SKM-1 (cell line): ENCODE measurements at regions not wholly inside any gene's neighbourhood (a gene's known extent, or its start where the extent isn't known, plus 50 kb on each side); places are given as distances from the start of the nearest gene placed in this dataset.

Source experiments
- DNase-seq: peaks from one replicate; lab custom pipeline; 2025; ENCODE audit not compliant: unreplicated experiment; lab: John Stamatoyannopoulos, UW

DNA sequence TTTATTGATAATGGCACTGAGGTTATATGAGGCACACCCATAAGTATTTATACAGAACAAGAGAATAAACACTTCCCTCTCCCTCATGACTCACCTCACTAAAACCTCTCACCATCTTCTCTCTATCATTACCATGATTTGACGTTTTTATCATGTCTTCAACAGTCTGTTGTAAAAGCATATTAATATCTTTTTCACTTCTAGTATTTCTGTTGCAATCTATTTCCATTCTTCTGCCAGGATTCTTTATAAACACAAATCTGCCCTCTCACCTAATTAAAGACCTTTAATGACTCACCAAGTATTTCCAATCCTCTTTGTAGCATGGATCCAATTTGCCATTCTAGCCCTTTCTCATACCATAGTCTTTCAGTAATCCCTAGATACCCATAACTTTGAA lies 527.7 kb downstream of the SLC16A7 start:
- no peak for DNase-seq

GRCh38 chr12:60137513-60137912 lies 541.7 kb downstream of the SLC16A7 start:
- no peak for DNase-seq

DNA sequence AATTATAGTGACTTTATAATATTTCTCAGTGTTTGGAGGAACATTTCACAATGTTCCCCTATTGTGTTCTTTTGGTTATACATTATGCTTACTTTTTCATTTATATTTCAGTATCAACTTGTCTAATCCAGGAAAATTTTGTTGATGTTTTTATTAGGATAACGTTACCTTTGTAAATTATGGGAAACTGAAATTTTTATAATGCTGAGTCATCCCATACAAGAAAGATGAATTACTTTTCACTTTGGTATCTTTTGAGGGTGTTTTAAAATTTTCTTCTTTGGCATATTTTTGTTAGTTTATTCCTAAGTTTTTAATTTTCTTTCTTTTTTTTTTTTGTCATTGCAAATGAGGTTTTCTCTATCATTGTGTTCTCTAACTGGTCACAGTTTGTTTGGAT lies 542.7 kb downstream of the SLC16A7 start:
- DNase-seq: no peak

DNA sequence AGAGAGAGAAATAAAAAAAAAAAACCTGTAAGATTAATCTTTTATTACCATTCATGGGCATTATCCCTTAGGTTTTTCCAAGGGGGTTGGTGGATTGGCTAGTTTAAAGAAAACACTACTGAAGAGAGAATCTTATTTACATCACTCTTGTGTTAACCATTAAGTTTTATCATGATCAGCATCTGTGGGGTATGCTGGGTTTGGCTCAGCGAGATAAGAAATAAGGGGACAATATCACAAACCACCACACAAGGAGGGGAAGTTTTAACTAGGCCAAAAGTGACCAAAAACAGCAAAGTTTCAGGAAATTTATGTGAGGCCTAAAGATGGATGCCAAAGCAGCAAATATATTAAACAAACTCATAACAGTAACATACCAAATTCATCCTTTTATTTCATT lies 548.6 kb downstream of the SLC16A7 start:
- DNase-seq: no peak

DNA sequence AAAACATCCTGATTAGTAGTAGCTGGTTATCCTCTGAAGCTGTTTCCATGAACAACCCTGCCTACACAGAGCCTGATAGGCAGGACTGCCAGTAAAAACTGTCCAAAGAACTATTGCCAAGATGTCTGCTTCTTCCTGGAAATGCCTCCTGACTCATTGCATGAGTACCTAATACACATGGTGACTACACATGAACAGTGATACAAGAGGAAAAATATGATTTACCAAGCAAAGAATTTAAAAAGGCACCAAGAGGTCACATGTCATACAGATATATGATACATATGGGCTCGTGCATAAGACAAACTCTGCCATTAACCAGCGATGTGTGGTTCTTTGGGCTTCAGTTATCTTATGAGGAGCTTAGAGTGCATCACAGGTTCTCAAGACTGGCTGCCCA lies 552.3 kb downstream of the SLC16A7 start:
- DNase-seq: no peak

GRCh38 chr12:60148831-60149230 lies 553.0 kb downstream of the SLC16A7 start:
- no peak for DNase-seq

DNA sequence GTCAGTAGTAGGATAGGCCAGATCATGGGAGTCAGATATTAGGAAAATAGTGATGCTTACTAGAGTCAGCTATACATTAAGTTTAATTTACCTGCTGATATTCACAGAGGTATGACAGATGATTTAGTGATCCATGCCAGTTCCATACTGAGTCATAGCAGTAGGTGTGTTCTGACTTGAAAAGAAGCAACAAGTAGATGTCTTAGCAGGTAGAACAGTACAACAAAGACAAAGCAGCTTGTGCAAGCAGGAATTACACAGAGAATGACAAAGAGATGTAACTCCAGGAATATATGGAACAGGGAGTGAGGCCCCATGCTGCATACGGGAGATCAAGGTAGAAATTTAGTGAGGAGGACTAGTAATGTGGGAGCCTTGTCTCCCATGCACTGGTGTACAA lies 556.9 kb downstream of the SLC16A7 start:
- DNase-seq: no peak

GRCh38 chr12:60159761-60160160 lies 563.9 kb downstream of the SLC16A7 start:
- DNase-seq: no peak

DNA sequence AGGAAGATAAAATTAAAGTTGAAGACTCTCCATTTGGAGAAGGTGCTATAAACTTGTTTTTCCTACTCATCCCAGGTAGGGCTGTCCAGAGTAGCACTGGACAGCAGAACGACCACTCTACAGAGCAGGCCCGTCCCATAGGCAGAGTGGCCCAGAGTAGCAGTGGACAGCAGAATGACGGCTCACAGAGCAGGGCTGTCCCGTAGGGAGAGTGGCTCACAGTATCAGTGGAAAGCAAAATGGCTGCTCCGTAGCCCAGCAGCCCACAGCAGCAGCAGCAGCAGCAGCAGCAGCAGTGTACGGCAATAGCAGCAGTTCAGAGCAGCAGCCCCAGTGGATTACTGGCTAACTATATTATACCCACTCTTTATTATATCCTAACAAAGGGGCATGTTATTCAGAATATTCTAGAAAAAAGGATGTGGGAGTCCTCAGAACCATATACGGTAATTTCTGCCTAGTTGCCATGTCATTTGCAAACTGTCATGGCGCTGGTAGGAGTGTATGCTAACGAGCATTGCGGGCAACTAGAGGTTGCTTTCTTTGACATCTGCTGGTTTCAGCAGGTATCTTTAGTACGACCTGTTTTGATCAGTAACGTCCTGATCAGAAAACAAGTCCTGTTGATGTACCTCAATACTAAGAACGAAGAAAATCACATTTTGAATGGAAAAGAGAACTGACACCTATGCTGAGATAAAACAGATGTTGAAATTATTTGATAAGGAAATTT lies 567.3 kb downstream of the SLC16A7 start:
- DNase-seq: no peak

DNA sequence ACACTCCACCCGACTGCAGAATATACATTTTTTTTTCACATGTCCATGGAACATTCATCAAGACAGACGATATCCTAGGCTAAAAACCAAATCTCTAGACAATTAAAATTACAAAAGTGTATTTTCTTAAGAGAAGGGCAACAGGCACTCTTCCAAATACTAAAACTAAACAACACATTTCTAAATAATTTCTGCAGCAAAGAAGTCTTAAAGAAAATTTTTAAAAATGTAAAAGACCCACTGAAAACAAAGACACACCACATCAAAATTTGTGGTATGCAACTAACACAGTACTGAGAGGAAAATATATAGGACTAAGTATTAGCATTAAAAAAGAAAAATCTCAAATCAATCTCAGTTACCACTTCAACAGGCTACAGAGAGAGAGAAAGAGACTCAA lies 570.0 kb downstream of the SLC16A7 start:
- DNase-seq: no peak

- no peak for DNase-seq
Measured at GRCh38 chr12:60168441-60168840, 572.6 kb downstream of the SLC16A7 start.

DNA sequence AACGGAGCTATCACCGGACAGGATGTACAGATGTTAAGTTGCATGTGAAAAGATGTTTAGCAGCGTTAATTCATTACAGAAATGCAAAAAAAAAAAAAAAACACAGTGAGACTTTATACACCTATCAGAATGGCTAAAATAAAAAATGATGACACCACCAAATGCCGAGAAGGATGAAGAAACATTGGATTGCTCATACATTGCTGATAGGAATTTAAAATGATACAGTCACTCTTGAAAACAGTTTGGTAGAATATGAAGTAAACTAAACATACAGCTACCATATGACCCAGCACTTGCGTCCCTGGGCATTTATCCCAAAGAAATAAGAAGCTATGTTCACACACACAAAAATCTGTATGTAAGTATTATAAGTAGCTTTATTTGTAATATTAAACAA lies 574.1 kb downstream of the SLC16A7 start:
- no peak for DNase-seq

DNA sequence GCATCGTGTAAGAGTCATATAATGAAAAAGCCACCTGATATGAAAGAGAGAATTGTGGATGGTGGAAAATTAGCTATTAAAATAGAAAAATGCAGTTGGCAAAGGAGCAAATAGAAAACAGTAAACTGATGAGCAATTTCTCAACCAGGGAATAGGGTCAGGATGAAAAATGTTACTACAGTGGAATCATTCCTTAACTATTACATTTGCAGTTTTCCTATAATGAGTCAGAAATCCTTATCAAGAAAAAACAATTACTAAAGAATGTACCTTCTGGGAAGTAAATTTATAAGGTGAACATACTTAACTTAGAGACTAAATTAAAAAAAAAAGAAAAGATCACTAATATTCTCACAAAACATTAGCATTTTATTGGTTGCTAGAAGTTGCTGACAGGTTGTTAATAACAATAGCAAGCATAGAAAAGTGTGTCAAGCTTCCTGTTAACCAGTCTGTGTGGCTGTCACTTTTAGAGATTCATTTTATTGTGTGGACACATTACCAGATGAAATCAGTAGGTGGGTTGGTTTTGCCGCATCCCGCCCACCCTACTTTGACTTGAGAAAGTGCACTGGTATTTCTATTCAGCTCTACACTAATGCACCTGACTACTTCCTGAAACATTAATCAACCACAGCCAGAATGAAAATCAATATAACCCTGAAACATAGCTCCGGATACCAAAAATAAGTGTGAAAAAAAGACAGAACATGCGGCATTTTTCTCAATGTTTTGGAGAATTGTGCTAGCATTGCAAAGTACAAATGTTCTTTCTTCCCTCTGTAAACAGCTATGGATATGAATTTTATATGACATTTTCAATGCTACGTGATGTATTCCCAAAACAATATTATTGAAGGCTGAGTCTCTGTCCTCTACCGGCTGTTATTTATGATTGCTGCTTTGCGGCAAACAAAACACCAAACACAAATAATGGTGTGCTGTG lies 576.7 kb downstream of the SLC16A7 start:
- no peak for DNase-seq

DNA sequence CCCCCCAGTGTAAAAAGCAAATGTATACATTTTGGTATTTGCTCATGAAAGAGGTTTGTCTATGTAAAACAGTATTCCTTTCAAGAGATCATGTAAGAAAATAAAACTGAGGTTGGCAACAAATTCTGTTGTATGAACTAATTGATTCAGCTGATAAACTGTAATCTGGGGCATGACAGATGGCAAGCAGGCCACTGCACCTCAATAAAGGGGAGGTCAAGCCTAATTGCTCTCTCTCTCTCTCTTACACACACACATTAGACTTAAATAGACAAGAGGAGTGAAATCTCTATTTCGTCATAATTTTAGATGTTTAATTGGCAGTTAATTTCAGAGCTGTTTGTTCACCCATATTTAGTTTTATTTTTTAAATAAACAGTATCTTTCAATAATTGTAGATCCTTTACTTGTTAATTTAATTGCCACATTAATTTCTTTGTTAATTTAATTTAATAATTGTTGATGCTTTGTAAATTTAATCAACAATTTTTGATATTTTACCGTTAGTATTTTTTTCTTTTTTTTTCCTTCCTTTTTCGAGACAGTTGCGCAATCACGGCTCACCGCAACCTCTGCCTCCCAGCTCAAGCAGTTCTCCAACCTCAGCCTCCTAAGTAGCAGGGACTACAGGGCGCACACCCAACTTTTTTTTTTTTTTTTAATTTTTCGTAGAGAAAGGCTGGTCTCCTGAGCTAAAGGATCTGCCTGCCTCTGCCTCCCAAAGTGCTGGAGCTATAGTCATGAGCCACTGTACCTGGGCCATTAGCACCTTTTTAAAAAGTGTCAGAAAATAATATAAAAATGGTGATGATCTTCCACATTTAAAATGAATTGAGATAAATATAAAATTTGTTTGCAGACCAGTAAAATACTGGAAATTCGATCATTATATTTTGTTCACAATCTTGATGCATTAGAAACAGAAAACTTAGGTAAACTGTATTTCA lies 577.7 kb downstream of the SLC16A7 start:
- no peak for DNase-seq

DNA sequence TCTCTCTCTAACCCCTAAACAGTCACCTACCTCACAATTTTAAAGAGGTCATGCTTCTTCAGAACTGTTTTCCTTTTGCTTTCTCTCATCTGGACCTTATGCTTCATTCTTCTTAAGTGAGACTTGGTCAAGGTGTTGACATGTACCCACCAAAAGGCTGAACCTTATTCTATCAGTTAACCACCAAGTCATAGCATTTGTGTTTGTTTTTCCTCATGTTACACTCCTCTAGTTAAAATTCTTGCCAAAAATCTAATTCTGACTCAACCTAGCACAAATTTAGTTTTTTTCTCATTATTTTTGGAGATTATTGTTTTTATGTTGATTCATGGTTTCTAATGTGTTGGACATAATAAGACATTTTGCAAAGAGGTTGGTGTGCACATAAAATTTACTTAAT lies 578.6 kb downstream of the SLC16A7 start:
- no peak for DNase-seq

DNA sequence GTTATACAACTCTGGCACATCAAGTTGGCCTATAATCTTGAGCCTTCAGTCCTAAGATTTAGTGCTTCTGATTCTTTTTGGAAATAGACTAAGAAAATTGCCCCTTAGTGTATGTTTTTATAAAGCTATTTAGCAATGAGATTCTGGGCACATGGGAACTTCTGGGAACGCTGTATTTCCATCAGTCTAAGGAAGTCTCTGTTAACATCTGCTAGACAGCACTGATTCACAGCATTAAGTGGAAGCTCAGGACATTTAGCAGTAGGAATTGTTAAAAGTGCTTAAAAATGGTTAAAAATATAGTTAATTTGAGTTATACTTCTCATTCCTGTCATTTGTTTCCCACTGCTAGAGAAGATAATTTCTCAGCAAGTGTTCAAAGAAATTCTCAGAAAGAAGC lies 579.1 kb downstream of the SLC16A7 start:
- no peak for DNase-seq

- DNase-seq: no peak
Measured at GRCh38 chr12:60176891-60177290, 581.1 kb downstream of the SLC16A7 start.

- DNase-seq: no peak
Measured at GRCh38 chr12:60180298-60180697, 584.5 kb downstream of the SLC16A7 start.

DNA sequence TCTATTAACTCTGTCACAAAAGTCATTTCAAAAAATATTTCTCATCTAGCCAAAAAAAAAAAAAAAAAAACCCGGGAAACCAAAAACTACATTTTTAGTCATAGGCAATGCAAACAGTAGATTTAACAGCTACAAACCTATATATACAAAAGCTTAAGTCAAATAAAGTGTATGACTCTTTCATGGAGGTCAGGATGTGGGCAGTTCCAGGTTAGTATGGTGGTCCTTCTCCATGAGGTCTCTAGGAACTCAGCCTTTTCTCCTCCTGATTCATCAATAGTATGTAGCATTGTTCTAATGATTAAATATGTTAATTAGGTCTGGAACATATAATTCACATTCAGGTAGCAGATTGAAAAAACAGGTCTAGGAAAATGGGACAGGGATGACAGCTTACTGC lies 586.5 kb downstream of the SLC16A7 start:
- no peak for DNase-seq

DNA sequence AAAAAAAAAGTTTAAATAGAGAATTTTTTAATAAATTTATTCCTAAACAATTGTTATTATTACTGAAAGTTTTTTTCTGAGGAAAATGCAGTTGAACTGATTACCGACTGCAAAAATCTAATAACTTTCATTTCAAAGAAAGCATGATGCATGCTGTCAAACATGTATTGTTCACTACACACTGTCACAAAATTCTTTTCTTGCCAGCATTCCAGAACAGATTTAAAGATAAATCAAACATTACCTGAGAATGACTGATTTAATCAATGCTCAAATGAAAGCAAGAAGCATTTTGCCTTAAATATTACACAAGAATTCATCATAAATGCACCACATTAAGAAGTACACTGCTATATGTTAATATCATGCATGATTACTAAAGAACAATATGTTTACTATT lies 588.3 kb downstream of the SLC16A7 start:
- DNase-seq: no peak

DNA sequence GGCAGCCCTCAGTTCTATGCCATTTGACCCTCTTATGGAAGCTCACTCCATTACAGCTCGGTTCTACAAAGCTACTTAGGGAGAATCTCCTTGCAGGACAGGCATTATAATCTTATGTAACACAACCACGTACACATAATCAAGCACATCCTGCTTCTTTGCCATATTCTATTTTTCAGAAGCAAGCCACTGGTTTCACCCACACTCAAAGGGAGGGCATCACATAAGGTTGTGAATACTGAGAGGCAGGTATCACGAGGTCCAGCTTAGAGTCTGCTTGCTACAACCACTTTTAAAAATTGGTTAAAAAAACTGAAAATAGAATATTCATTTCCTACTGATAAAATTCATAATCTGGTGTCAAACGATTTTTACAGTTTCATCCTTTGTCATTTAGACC lies 589.2 kb downstream of the SLC16A7 start:
- DNase-seq: no peak
